BLaER1 (cell line): ENCODE measurements at regions not wholly inside any gene's neighbourhood (a gene's known extent, or its start where the extent isn't known, plus 50 kb on each side); places are given as distances from the start of the nearest gene placed in this dataset.

Experiments
- H3K27ac ChIP-seq: shearing (Covaris generic); formaldehyde crosslinking; 2 replicates; pipeline ENCODE4 v1.8.1; 2022
- H3K27me3 ChIP-seq: shearing (Covaris generic); formaldehyde crosslinking; 2 replicates; pipeline ENCODE4 v1.8.1; 2022
- H3K36me3 ChIP-seq: shearing (Covaris generic); formaldehyde crosslinking; 2 replicates; pipeline ENCODE4 v1.8.1; 2022
- H3K4me1 ChIP-seq: shearing (Covaris generic); formaldehyde crosslinking; 2 replicates; pipeline ENCODE4 v1.8.1; 2022
- H3K4me2 ChIP-seq: shearing (Covaris generic); formaldehyde crosslinking; 2 replicates; pipeline ENCODE4 v1.8.1; 2022
- H3K4me3 ChIP-seq: shearing (Covaris generic); formaldehyde crosslinking; 2 replicates; pipeline ENCODE4 v1.8.1; 2022
- H3K9ac ChIP-seq: shearing (Covaris generic); formaldehyde crosslinking; 2 replicates; pipeline ENCODE4 v1.8.1; 2022
- H3K9me3 ChIP-seq: shearing (Covaris generic); formaldehyde crosslinking; 2 replicates; pipeline ENCODE4 v1.8.1; 2022
- H4K20me1 ChIP-seq: shearing (Covaris generic); formaldehyde crosslinking; 2 replicates; pipeline ENCODE4 v1.8.1; 2022
- Cebpa-rat ChIP-seq: shearing (Covaris generic); IDR thresholded peaks from 2 replicates; pipeline ENCODE4 v1.8.1; 2022

DNA sequence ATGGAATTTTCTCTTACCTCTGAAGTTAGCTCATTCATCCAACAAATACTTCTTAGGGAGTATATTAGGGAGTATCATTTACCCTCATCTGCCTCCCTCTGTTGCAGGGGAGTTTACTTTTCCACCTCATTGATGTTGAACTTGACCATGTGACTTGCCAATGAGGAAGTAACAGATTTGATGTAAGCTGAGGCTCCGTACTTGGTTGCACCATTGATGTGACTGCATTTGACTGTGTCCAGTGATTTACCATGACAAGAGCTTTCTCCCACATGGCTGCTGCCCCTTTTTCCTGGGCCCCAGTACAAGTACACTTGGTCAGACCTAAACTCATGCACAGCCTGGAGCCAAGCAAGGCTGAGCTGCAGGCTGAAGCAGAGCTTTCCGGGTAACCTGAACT is 81.6 kb upstream of the HS3ST2 start:
- Histone ChIP-seq H4K20me1 (no peaks in the 10 kb centered on the region), H3K27me3 (no peaks in the 10 kb centered on the region), H3K9me3 (no peaks in the 10 kb centered on the region), H3K4me3 (no peak overlapping the region), H3K27ac (no peak overlapping the region), H3K36me3 (no peaks in the 10 kb centered on the region), H3K4me2 (no peak overlapping the region), H3K4me1 (no peaks in the 10 kb centered on the region), H3K9ac (no peak overlapping the region)
- no peak for TF ChIP-seq Cebpa-rat

DNA sequence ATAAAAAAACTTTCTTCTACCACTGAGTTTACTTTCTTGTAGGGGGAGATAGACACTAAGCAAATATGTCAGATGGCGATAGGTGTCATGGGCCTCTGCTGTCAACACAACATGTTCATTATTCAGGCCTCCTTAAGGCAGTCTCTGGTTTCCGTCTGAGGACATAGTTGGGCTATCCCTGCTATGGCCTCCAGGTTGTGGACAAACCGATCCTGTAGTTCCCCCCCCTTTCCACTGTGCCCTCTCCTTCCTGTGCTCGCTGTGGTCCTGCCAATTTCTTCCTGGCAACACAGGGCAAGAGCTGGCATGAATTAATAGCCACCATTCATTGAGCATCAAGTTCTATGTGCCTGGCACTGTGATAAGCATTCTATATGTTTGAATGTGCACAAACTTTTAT is 81.0 kb upstream of the HS3ST2 start:
- H3K4me3 ChIP-seq = no peak overlapping the region
- H3K36me3 ChIP-seq = no peaks in the 10 kb centered on the region
- H3K4me2 ChIP-seq = no peak overlapping the region
- TF ChIP-seq Cebpa-rat = no peak
- H3K27me3 ChIP-seq = no peaks in the 10 kb centered on the region
- H3K9ac ChIP-seq = no peak overlapping the region
- no peaks in the 10 kb centered on the region for H3K9me3 ChIP-seq
- no peak overlapping the region for H3K27ac ChIP-seq
- no peaks in the 10 kb centered on the region for H3K4me1 ChIP-seq
- no peaks in the 10 kb centered on the region for H4K20me1 ChIP-seq

DNA sequence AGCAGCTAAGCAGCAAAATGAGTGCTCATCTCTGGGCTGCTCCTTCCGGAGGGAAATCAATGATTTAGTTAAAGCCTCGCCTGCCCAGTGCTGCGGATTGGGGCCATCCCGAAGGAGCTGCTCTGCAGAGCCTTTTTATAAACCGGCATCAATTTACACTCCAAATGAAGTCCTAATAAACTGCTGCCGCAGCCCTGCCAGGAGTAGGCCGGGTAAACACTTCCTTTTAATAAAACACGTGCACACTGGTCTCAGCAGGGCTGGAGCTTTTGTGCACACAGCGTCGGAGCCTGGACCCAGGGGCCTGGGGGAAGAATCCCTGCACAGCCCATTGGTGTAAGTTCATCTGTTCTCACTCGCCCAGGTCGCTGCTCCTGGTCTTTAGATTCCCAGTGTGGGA is 79.6 kb upstream of the HS3ST2 start:
- Histone ChIP-seq H3K27ac (no peak overlapping the region), H3K4me2 (no peak overlapping the region), H4K20me1 (no peaks in the 10 kb centered on the region), H3K9me3 (no peaks in the 10 kb centered on the region), H3K27me3 (no peaks in the 10 kb centered on the region), H3K4me1 (peaks cover 8% of the 10 kb centered on the region), H3K9ac (no peak overlapping the region), H3K36me3 (no peaks in the 10 kb centered on the region), H3K4me3 (no peak overlapping the region)
- no peak for TF ChIP-seq Cebpa-rat

DNA sequence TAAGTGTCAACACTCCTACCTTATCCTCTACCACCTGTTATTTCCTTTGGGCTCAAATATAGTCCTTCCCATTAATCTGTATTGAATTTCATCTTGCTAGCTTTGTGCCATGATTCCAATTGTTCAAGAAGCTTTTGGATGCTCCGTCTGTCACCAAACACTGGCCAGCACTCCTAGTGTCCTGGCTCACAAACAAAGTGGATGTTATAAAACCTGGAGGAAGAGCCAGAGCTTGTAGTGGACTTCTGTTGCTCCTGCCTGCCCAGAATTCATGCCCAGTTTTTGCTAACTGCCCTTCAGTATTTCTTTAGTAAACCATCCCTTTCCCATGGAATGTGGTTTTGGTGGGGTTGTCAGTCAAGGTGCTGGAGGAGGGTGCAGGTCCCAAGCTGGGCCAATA is 77.2 kb upstream of the HS3ST2 start:
- no peak overlapping the region for H3K4me2 ChIP-seq
- H3K36me3 ChIP-seq = no peaks in the 10 kb centered on the region
- no peaks in the 10 kb centered on the region for H3K9me3 ChIP-seq
- TF ChIP-seq Cebpa-rat = no peak
- H3K4me1 ChIP-seq = peaks cover 12% of the 10 kb centered on the region
- no peak overlapping the region for H3K4me3 ChIP-seq
- no peak overlapping the region for H3K27ac ChIP-seq
- no peaks in the 10 kb centered on the region for H3K27me3 ChIP-seq
- H4K20me1 ChIP-seq = no peaks in the 10 kb centered on the region
- H3K9ac ChIP-seq = no peak overlapping the region

GRCh38 chr16:22739077-22739476 is 74.9 kb upstream of the HS3ST2 start:
- peaks cover 5% of the 10 kb centered on the region; the same call in 1 of the 2 replicates for H3K9me3 ChIP-seq
- no peaks in the 10 kb centered on the region for H3K36me3 ChIP-seq
- no peak overlapping the region for H3K27ac ChIP-seq
- no peaks in the 10 kb centered on the region for H3K27me3 ChIP-seq
- peak overlapping the region; percentile 23 for H3K4me2 ChIP-seq
- peaks cover 12% of the 10 kb centered on the region for H3K4me1 ChIP-seq
- H3K4me3 ChIP-seq = no peak overlapping the region
- TF ChIP-seq Cebpa-rat = no peak
- no peak overlapping the region for H3K9ac ChIP-seq
- H4K20me1 ChIP-seq = no peaks in the 10 kb centered on the region

DNA sequence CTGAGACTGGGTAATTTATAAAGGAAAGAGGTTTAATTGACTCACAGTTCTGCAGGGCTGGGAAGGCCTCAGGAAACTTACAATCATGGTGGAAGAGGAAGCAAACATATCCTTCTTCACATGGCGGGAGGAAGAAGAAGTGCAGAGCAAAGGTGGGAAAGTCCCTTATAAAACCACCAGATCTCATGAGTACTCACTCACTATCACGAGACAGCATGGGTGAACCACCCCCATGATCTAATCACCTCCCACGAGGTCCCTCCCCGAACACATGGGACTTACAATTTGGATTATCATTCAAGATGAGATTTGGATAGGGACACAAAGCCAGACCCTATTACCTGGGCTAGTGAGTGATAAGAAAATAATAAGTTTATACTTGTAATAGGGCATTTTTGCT is 70.6 kb upstream of the HS3ST2 start:
- no peak overlapping the region for H3K4me3 ChIP-seq
- H3K36me3 ChIP-seq = no peaks in the 10 kb centered on the region
- no peaks in the 10 kb centered on the region for H3K27me3 ChIP-seq
- no peak overlapping the region for H3K27ac ChIP-seq
- H4K20me1 ChIP-seq = no peaks in the 10 kb centered on the region
- H3K4me1 ChIP-seq = peaks cover 12% of the 10 kb centered on the region
- no peak overlapping the region for H3K9ac ChIP-seq
- peaks cover 17% of the 10 kb centered on the region for H3K9me3 ChIP-seq
- no peak for TF ChIP-seq Cebpa-rat
- H3K4me2 ChIP-seq = no peak overlapping the region

DNA sequence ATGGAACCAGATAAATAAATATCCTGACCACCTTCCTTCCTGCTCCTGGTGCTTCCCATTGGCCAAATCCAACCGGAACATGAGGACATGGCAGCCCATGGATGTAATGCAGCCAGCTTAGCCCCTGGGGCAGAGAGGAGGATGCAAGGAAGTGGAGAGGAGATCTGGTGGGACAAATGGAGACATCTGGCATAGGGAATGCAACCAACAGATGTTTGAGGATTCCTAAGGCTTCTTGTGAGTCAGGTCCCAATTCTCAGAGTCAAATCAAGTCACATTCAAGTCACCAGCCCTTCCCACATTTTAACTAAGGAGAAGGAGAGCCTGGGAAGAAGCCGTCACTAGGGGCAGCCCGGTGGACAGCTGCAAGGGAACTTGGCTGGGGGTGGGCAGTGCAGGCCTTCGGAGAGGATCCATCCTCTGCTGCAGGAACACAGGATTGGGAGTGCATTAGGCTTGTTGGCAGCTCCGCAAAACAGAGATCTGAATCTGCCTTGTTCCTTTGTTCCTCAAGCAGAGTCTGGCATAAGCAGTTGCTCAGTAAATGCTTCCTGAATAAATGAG is 62.8 kb upstream of the HS3ST2 start:
- H3K4me2 ChIP-seq = no peak overlapping the region
- H3K27me3 ChIP-seq = no peaks in the 10 kb centered on the region

DNA sequence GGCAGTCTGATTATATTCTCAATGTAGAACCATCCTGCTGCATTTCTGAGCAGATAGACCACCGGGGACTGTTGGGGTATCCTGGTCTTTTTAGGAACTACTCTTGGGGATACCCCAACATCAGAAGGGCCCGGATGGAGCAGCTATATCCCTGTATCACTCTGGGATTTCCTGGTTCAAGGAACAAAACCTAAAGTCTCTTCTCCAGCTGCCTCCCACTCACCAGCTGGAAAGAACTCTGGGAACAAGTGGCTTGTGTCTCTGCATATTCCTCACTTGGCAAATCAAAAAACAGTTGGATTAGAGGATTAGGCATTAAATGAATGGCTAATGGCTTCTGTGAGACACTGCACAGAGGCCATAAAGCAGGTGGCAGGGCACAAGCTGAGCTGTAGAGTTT is 62.3 kb upstream of the HS3ST2 start:
- Histone ChIP-seq H3K9me3 (0 out of 2 replicates have a peak, but pooled peaks cover 4% of the 10 kb centered on the region), H3K4me2 (no peak overlapping the region), H4K20me1 (no peaks in the 10 kb centered on the region), H3K9ac (no peak overlapping the region), H3K36me3 (no peaks in the 10 kb centered on the region), H3K27me3 (no peaks in the 10 kb centered on the region), H3K4me1 (no peaks in the 10 kb centered on the region), H3K4me3 (no peak overlapping the region), H3K27ac (no peak overlapping the region)
- TF ChIP-seq Cebpa-rat = no peak

More for the DNA sequence above, 62.8 kb upstream of the HS3ST2 start:
- peaks cover 6% of the 10 kb centered on the region for H3K9me3 ChIP-seq
- no peak overlapping the region for H3K27ac ChIP-seq
- no peaks in the 10 kb centered on the region for H3K4me1 ChIP-seq
- no peak overlapping the region for H3K4me3 ChIP-seq
- TF ChIP-seq Cebpa-rat = no peak
- no peaks in the 10 kb centered on the region for H3K36me3 ChIP-seq
- no peaks in the 10 kb centered on the region for H4K20me1 ChIP-seq
- H3K9ac ChIP-seq = no peak overlapping the region

DNA sequence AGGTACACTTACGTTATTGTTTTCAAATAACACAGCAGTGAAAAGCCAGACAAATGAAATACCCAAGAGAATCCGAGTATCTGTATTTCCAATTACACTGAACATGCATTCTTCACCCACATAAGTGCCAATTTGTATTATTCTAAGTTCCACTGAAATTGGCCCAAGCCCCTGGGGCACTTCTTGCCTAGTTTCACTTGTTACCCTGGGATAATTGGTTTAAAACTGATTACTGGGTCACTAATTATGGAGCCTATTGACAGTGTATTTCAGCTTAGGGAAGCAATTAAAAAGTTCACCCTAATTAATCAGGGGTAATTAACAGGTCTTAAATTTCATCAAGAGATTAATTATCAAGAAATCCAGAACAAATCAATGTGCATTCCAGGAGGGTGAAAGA is 60.5 kb upstream of the HS3ST2 start:
- Histone ChIP-seq H3K36me3 (no peaks in the 10 kb centered on the region), H3K27me3 (no peaks in the 10 kb centered on the region), H3K27ac (no peak overlapping the region), H4K20me1 (no peaks in the 10 kb centered on the region), H3K9ac (no peak overlapping the region), H3K4me3 (no peak overlapping the region), H3K4me1 (no peaks in the 10 kb centered on the region), H3K9me3 (0 out of 2 replicates have a peak, but pooled peaks cover 4% of the 10 kb centered on the region), H3K4me2 (no peak overlapping the region)
- TF ChIP-seq Cebpa-rat = no peak

GRCh38 chr16:22754577-22754976 is 59.4 kb upstream of the HS3ST2 start:
- H4K20me1 ChIP-seq = no peaks in the 10 kb centered on the region
- H3K36me3 ChIP-seq = no peaks in the 10 kb centered on the region
- H3K4me1 ChIP-seq = no peaks in the 10 kb centered on the region
- H3K9me3 ChIP-seq = 0 out of 2 replicates have a peak, but pooled peaks cover 3% of the 10 kb centered on the region
- H3K9ac ChIP-seq = no peak overlapping the region
- no peak overlapping the region for H3K4me3 ChIP-seq
- no peak overlapping the region for H3K27ac ChIP-seq
- TF ChIP-seq Cebpa-rat = no peak
- no peak overlapping the region for H3K4me2 ChIP-seq
- no peaks in the 10 kb centered on the region for H3K27me3 ChIP-seq

GRCh38 chr16:22757202-22757601 is 56.8 kb upstream of the HS3ST2 start:
- Histone ChIP-seq H3K27me3 (no peaks in the 10 kb centered on the region), H3K9me3 (no peaks in the 10 kb centered on the region), H3K4me2 (no peak overlapping the region), H4K20me1 (no peaks in the 10 kb centered on the region), H3K4me3 (no peak overlapping the region), H3K9ac (no peak overlapping the region), H3K36me3 (no peaks in the 10 kb centered on the region), H3K27ac (no peak overlapping the region), H3K4me1 (no peaks in the 10 kb centered on the region)
- no peak for TF ChIP-seq Cebpa-rat
